ENCODE measurements at regions not wholly inside any gene's neighbourhood (a gene's known extent, or its start where the extent isn't known, plus 50 kb on each side); places are given as distances from the start of the nearest gene placed in this dataset.
"Not testable (repeated sequence)": the region's sequence is repeated elsewhere in the genome, so short reads cannot be mapped to it uniquely, and the experiment has no call there.

DNA sequence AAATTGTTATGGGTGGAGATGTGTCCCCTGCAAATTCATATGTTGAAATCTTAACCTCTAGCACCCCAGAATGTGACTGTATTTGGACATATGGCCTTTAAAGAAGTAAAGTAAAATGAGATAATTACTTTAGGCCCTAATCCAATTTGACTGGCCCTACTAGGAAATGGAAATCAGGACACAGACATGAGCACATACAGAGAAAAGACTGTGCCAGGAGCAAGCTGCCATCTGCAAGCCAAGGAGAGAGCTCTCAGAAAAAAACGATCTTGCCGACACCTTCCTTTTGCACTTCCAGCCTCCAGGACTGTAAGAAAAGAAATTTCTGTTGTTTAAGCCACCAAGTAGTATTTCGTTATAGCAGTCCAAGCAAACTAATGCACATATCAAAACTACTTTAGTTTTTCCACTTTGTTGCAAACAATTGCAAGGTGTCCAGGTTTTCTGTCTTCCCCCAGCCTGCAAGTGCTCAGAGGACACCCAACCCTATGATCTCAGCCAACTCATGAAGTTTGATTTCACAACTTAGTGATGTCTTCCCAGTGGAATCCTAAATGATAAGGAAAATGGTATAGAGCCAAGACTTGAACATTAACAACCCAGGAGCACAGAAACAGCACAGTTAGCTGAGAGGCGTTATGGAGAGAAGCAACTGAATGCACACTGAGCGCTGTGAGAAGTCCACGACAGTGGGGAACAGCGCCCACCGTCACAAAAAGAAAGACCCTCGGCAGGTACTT, 351.2 kb downstream of the BCL2L11 start:
- DNase-seq (ENCODE audit: low read depth, low spot score) = not testable (repeated sequence)

DNA sequence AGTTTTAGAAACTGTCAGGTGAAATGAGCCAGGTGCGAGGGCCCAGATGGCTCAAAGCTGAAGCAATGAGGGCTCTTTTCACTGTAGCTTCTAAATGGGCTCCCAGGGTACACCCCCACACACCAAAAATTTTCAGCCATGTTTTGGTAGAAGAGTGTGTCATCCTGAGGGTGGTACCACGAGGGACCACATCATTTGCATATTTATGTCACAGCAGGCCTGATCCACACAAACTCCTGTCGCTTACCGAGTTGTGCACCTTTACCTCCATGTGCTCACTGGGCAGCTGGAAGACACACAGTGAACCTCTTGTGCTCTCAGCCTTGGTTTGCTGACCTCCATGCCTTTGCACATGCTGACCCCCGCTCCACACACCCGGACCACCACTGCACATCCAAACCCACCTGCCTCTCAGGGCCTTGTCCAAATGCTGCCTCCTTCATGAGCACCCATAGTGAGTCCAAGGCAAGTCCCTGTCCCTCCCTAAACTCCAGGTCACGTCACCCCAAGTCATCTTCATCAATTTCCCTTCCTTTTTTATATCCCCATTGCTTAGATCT, 352.2 kb downstream of the BCL2L11 start:
- not testable (repeated sequence) for DNase-seq (ENCODE audit: low read depth, low spot score)

DNA sequence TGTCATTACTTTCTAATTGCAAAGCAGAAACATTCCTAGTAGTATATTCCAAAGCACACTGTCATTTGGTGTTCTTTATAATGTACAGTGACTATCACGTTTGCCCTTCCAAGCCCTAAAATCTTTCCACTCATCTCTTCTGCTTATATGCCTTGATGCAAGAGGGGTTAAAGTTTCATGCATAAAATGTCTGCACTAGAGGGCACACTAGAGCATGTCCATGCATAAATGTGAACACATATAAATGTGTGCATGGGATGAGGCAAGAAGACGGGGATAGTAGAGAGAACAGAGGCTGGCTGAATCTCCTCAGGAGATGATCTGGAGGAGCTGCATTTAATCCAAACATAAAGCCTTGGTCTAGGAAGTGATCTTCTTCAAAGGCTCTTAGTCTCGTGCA, 352.8 kb downstream of the BCL2L11 start:
- not testable (repeated sequence) for DNase-seq (ENCODE audit: low read depth, low spot score)

DNA sequence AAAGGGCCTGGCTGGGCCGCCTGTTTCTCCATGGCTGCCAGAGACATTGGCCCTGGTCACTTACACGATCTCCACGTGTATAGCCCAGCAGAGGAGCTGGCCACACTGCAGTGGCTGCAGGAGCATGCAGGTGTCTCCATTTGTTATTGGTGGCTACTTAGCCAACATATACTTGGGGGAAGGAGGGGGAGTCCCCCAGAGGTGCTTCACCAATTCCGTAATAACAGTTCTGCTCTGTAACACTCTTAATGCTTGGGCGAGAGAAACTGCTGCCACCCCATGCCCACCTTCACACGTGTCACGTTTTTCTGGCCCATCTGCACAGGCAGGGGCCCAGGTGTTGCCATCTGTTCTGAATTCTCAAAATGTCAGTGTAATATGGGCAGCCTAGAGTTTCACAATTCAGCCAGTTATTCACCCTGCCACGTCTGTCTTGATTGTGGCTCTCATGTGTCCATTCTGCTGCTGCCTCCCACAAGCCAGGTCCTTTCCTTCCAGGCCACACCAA, 353.5 kb downstream of the BCL2L11 start:
- not testable (repeated sequence) for DNase-seq (ENCODE audit: low read depth, low spot score)

DNA sequence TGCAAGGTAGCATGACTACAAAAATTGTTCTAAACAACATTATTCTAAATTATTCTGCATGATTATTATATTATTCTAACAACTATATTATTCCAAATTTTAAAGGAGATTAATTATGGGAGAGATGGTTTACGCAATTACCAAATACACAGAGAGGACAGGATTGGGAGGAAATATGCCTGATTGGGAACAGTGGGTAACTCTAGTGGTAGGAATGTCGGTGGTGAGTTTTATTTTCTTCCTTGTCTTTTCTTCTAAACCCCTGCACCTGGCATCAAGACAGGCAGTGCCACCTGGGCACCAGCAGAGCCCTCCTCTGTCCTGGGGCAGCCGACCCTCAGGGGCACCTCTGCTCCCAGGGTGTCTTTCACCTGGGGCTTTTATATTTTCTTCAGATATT, 357.6 kb downstream of the BCL2L11 start:
- not testable (repeated sequence) for DNase-seq (ENCODE audit: low read depth, low spot score)

DNA sequence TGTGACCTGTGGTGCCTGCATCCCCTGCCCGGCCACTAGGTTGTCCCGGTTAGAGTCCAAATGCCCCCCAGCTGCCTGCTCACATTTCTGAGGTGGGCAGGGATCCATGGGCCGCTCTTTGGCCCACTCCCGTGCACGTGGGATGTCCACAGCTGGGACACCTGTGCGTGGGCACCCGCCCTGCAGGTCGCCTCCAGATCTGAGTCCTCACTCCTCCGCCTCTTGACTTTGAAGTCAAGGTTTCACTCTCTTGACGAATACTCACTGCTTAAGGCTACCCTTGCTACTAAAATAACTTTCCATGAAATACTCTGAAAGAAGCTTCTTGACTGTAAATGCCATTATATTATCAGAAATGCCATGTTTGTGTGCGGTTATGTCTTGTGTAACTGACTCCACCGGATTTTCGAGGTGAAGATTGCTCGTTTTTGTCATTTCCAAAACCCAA, 358.2 kb downstream of the BCL2L11 start:
- DNase-seq (ENCODE audit: low read depth, low spot score) = not testable (repeated sequence)

DNA sequence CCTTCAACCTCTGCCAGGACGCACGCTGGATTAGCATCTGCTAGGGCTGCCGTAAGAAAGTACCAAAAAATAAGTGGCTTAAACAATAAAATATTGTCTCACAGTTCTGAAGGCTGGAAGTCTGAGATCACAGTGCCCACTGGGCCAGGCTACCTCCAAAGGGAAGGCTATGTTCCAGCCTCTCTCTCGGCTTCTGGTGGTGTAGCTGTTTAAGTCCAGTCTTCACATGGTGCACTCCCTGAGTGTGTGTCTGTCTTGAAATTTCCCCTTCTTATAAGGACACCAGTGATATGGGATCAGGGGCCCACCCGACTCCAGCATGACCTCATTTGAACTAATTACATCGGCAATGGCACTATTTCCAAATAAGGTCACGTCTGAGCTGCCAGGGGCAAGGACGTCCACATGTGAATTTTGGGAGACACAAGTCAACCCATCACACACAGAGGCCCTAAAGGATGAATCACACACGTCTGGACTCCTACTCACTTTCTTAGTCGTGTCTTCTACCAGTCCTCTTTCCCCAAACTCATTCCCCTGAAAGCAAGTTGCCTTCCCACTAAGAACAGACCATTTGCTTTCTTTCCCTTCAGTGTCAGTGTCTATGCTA, 359.4 kb downstream of the BCL2L11 start:
- not testable (repeated sequence) for DNase-seq (ENCODE audit: low read depth, low spot score)

DNA sequence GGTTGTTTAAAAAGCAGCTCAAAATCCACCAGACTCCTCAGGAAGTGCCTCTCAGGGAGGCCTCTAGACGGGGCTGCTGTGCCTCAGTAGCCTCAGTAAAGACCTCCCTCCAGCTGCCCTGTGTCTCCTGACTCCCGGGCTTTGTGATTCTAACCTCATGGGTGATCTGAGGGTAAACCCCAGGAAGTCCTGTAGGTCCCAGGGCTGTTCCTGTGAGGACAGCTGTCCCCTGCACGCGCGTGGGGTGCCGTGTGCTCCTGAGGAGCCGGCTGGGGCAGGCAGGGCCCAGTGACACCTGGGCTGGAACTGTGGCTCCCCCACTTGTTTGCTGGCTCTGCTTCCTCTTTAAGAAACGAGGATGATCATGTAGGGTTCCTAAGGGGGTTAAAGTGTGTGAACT, 359.9 kb downstream of the BCL2L11 start:
- not testable (repeated sequence) for DNase-seq (ENCODE audit: low read depth, low spot score)

DNA sequence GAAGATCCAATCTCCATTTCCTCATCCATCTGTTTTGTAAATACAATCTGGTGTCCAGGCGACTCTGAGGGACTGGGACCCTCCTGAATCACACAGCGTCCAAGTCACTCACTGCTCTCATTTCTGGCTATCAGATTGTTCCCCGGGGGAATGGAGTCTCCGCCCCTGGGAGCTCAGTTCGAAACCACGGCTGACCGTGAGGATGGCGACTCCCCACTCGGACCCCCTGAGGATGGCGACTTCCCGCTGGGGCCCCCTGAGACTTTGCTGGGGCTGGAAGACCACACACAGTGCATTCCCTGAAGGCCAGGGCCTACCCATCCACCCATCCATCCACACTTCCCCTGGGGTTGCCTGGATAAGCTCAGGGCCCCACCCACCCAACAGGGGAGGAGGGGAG, 360.5 kb downstream of the BCL2L11 start:
- not testable (repeated sequence) for DNase-seq (ENCODE audit: low read depth, low spot score)

DNA sequence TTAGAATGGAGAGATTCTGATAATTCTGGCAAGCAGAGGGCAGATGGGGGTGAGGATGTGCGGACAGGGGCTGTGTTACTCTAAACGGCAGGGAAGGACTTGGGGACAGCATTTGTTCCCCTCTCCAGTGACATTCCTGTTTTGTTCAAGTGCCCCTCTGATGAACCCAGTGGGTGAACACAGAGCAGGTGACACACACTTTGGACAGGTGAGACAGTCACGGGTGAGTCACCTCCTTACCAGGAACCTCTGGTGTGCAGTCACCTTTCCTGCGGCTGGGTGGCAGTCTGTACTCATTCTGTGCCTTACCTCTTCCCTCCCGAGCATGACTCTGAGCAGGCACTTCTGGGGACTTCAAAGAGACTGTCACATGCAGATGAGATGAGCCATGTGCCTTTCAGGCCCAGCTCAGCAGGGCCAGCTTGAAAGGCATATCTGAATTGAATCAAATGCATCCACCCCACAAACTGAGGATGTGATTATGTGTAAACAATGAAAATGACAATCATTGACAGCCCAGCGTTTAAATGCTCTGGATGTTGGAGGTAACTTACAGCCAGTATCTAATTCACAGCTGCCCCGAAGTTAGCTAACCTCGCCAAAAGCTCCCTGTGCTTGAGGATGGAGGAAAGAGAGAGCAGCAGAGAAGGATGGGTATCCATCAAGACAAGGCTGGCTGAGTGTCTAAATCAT, 362.4 kb downstream of the BCL2L11 start:
- not testable (repeated sequence) for DNase-seq (ENCODE audit: low read depth, low spot score)

DNA sequence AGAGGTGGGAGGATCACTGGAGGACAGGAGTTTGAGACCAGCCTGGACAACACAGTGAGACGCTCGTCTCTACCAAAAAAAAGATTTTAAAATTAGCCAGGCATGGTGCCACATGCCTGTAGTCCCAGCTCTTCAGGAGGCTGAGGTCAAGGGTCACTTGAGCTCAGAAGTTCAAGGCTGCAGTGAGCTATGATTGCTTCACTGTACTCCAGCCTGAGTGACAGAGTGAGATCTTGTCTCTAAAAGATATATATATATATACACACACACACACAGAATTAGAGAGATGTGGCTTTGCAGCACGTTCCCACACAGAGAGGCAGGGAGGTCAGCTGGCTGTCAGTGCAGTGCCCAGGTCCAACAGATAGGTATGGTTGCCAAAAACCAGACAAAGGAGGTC, 363.4 kb downstream of the BCL2L11 start:
- DNase-seq (ENCODE audit: low read depth, low spot score) = not testable (repeated sequence)

DNA sequence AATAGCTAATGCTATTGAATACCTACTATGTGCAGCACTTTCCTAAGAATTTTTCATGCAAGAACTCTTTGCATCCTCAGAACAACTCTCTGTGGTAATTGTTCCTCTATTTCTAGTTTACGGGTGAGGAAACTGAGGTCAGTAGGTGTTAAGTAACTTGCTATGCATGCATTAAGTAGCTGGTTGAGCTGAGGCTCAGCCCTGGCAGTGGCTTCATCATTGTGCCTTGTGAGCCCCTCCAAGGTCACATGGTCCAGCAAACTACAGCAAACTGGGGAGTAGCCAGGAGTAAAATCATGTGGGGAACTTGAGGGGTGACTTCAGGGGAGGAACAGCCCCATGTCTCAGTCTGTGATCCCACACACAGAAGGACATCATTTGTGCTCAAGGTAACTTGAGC, 365.2 kb downstream of the BCL2L11 start:
- DNase-seq (ENCODE audit: low read depth, low spot score) = not testable (repeated sequence)

DNA sequence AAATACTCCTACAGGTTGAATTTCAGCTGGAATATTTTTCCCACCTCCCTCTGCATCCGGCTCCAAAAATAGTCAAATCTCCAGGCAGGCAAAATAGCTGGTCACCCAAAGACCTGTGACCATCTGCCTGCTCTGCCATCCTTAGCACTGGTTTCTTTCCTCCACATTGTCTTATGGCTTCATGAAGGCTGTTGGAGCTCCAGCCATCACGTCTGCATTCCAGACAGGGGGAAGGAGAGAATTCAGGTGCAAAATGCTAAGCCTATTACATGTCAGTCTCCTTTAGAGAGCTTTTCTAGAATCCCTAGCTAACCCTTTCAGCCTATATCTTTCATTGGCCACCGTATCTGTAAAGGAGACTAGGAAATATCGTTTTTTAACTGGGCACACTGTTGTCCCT, 367.7 kb downstream of the BCL2L11 start:
- not testable (repeated sequence) for DNase-seq (ENCODE audit: low read depth, low spot score)

DNA sequence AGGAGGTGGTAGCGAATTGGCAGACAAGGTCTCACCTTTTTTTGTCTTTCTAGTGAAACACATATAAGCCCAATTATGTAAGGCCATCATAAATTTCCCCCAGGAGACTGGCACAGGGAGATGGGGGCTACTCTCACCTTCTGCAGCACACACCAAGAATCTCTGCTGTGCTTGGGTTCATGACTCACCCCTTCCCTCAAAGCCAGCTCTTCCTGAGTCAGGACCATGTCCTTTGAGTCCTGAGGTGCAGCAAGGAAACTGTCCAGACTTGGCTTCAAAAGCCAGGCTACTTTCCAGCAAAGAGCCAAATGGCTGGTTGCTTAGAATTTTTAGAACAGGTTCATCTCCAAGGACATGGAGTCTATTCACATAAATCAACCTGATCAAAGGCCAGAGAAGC, 368.7 kb downstream of the BCL2L11 start:
- not testable (repeated sequence) for DNase-seq (ENCODE audit: low read depth, low spot score)

DNA sequence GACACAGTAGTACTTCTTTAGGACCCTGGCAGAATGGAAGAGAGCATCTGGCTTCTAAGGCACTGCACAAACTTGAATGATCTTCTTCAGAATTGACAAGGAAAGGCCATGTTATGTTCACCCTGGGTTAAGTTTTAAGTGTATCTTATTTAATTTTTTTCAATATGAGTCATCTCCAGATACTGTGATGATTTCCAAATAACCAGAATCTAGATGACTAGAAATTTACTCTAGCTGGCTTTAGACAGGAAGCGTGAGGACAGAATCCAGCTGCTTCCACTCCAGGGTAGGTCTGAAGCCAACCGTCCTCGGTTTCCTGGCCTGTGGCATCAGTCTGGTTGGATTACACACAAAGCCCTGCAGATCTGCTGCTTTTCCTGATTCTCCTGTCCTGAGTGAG, 370.5 kb downstream of the BCL2L11 start:
- DNase-seq (ENCODE audit: low read depth, low spot score) = not testable (repeated sequence)

DNA sequence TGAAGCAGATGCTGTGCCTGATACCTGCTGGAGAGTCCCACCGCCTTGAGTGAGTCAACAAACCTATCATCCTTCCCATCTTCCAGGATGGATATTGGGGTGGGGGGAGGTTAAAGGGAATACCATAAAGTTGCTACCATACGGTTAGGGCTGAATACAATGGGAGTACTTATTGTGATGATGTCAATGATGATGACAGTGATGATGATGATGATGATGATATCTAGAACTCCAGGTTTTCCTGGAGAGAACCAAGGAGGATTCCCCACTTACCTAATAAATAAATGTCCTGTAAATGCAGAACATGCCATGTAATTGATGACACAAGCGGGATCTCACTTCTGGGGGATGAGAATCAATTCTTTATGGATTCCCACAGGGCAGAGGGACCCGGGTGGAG, 370.9 kb downstream of the BCL2L11 start:
- DNase-seq (ENCODE audit: low read depth, low spot score) = not testable (repeated sequence)

DNA sequence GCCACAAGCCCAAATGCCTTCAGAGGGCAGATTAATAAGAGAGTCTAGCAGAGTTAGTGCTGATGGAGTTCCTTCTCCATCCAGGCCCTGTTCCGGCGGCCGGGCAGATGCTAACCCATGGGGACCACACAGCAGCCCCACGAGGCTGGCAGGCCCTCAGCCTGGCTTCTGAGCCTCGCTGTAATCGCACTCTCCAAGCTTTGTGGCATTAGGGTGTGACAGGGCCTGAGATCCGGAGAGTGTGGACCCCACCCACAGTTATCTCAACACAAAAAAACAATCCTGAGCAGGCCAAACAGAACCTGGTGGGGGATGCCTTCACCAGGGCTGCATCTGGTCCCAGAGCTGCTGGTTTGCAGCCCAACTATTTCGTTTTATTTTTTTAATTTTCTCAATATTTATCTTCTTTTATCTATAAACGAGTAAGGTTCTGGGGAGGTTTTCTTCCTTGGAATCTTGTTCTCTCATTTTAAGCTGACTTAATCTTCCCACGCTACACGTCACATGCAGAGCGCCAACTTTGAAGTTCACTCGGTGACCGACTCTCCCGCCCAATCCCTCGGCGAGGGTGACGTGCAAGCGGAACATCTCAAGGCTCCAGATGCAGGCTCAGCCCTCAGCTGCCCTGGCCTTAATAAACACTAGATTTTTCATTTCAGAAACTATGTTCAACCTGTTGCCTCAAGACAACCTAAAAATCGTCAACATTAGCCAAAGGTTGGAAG, 372.4 kb downstream of the BCL2L11 start:
- not testable (repeated sequence) for DNase-seq (ENCODE audit: low read depth, low spot score)

DNA sequence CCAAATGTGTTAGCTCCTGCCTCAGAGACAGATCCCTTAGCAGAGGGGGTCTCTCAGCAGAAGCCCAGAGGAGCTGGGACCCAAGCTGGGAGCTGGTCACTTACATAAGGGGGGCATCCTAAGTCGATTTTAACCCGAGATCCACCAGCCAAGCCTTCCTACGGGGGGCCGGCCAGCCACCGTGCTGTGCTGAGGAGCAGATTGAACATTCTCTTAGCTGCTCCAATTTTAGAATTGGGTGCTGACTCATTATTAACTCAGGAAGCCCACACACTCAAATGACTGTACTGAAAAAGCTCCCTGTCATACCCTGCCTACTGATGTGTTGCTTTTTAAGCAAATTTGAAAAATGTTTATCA, 373.0 kb downstream of the BCL2L11 start:
- not testable (repeated sequence) for DNase-seq (ENCODE audit: low read depth, low spot score)

DNA sequence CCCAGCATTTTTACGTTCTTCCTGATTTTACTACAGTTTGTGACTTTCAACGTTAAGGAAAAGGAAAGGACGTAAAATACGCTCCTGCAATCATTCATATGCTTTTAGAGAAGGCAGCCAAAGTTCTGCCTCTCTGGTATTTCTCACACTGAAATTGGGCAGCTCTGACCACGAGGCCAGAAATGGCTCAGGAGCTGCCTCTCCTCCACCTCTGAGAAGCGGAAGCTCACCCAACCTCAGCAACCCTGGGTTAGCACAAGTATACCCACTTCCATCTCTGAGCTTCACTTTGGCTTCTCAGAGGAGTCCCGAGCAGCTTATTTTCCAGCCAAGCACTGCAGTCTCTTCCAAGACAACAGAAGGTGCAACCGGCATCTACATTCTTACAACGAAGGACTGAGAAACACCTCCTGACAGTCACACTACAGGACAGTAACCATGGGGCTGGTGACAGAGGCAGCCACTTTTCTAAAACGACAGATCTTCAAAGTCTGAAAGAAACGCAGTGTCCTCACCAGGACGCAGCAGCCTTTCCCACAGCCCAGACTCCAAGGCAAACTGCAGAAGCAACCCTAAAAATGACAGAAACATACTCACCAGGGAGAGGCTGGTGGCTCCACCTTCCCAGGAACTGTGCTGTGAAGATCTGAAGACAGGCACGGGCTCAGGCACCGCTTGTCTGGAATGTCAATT, 373.7 kb downstream of the BCL2L11 start:
- not testable (repeated sequence) for DNase-seq (ENCODE audit: low read depth, low spot score)

DNA sequence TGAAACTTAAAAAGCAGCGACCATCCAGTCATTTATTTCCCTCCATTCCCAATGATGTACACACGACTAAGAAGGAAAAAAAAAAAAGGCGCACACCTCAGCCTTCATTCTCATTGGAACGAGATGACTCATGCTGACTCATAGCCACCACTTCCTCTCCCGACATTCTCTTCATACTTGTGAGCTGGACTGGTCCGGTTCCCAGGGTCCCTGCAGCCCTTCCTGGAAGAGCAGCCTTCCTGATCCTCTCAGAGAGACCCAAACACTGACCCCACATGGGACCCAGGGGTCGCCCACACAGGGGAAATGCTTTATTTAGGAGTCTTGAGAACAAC, 374.2 kb downstream of the BCL2L11 start:
- DNase-seq (ENCODE audit: low read depth, low spot score) = not testable (repeated sequence)

DNA sequence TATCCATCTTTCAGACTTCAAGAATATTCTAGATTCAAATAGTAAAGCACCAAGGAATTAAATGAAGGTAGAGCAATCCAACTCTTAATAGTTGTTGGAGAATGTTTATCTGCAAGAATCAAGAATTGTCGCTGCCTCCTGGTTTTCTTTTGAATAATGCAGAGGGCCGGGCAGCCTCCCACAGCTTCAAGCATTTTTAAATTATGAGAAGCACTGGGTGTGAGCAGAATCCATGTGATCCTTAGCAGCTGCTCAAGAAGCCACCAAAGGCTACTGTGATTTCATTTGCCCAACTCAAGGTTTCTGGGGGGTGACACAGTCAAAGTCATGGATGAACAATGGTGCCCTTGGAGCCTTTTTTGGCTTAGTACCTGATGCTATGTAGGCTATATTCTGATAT, 374.9 kb downstream of the BCL2L11 start:
- DNase-seq (ENCODE audit: low read depth, low spot score) = not testable (repeated sequence)

Measured in smooth muscle cell of the brain vasculature (primary cell).